ENCODE measurements at regions not wholly inside any gene's neighbourhood (a gene's known extent, or its start where the extent isn't known, plus 50 kb on each side); places are given as distances from the start of the nearest gene placed in this dataset.

DNA sequence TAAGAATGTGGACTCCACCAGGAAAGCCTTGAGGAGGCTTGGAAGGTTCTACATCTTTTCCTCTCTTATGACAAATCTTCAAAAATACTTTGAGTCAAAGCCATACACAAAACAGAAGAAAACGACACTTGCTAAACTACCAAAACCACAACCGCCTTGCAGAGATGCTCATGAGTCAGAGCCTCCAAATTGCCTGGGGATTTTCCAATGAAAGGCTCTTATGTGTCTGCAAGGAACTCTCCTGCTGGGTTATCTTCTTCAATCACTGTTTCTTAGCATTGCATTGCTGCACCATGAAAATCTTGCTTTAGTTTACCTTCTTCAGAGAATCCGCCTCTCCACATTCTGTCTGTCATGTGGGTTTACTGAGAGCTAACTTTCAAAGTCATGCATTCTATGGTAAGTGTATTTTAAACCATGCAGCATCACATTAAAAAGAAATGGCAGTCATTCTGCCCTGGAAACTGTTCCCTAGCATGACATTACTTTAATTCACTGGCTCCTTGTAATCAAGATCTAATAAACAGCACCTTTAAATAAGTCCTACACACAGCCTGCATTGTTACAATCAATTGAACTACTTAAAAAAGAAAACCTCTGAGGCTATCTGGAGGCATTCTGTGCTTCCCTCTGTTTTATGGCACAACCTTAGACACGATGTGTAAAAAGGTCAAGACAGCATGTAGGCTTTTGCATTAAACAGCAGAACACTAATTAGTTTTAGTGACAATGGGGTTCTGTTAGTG lies 210.0 kb upstream of the FOXD3 start:
- TF ChIP-seq, protein P1, sequence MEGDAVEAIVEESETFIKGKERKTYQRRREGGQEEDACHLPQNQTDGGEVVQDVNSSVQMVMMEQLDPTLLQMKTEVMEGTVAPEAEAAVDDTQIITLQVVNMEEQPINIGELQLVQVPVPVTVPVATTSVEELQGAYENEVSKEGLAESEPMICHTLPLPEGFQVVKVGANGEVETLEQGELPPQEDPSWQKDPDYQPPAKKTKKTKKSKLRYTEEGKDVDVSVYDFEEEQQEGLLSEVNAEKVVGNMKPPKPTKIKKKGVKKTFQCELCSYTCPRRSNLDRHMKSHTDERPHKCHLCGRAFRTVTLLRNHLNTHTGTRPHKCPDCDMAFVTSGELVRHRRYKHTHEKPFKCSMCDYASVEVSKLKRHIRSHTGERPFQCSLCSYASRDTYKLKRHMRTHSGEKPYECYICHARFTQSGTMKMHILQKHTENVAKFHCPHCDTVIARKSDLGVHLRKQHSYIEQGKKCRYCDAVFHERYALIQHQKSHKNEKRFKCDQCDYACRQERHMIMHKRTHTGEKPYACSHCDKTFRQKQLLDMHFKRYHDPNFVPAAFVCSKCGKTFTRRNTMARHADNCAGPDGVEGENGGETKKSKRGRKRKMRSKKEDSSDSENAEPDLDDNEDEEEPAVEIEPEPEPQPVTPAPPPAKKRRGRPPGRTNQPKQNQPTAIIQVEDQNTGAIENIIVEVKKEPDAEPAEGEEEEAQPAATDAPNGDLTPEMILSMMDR (conservative IDR thresholded peaks at IDR 0.05), result no peak
- H3K27ac ChIP-seq, result no peak overlapping the region

DNA sequence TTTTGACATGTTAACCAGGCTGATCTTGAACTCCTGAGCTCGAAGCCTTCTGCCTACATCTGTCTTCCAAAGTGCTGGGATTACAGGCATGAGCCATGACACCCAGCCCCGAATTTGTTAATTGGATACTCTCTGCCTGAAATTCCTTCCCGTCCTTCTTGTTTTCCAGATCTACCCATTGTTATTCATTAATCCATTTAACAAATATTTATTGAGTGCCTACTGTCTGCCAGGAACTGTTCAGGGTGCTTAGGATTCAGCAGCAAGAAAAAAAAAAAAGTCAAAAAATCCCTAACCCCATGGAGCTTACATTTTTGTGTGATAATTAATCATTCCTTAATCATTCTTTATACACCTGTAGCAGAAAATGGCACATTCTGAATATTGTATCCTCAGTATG lies 206.8 kb upstream of the FOXD3 start:
- TF ChIP-seq, protein P1 (conservative IDR thresholded peaks at IDR 0.05), result no peak
- no peak overlapping the region for H3K27ac ChIP-seq

DNA sequence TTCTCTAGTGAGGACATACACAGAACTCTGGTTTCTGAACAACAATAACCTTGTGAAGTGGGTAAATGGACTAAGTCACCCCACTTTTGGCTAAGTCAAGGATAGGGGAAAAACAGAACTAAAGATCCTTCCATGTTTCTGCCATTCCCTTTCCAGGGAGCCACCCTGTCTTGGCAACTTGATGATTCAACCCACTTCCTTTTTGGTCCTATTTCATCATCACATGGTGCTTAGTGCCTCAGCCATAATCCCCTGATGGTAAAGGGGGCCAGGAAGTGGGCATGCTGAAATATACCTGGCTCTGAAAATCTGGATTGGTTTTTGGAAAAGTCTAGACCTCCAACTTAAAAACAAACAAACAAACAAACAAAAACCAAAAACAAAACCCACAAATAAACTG lies 206.4 kb upstream of the FOXD3 start:
- no peak overlapping the region for H3K27ac ChIP-seq
- TF ChIP-seq, protein P1 (conservative IDR thresholded peaks at IDR 0.05), result no peak

DNA sequence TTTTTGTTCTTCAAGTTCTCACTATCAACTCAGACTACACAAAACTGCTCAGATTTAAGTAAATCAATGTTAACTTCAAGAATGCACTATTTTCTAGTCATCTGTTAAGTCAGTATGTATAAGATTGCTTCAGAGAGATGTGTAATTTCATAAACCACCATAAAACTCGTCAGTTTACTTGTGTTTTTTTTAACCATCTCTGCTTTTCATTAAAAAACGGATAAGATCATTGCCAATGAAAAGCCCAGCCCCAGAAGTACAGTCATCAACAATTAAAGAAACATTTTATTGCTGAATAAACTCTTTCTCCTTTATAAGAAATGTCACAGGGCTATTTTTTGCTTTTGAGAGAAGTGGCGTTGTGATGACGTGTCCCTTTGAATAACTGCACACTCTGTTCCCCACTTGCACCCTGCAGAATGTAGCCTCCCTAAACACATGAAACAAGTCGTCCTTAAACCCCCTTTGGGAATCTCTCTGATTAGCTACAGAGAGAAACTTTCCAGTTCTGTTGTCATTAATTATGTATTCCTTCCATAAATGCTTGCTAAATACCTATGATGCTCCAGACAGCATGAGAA lies 202.7 kb upstream of the FOXD3 start:
- TF ChIP-seq, protein P1 (conservative IDR thresholded peaks at IDR 0.05), result no peak
- H3K27ac ChIP-seq, result no peak overlapping the region

DNA sequence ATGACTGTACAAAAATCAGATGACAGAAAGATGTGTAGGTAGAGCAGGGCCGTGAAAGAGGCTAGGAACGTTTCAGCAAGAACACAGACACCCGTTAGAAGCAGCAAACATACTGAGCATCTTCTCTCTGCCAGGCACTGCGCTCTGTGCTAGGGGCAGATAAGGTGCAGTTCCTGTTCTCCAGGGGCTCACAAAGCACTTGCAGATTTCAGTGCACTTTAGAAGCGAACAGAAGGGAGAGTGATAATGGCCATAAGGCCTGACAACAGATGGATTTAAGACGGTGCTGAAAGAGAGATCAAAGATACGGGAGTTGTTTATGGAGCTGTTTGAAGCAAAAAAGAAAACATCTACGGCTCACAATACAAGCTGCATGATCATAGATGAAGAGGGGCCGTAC lies 200.3 kb upstream of the FOXD3 start:
- H3K27ac ChIP-seq, result no peak overlapping the region
- TF ChIP-seq, protein P1 (conservative IDR thresholded peaks at IDR 0.05), result no peak

DNA sequence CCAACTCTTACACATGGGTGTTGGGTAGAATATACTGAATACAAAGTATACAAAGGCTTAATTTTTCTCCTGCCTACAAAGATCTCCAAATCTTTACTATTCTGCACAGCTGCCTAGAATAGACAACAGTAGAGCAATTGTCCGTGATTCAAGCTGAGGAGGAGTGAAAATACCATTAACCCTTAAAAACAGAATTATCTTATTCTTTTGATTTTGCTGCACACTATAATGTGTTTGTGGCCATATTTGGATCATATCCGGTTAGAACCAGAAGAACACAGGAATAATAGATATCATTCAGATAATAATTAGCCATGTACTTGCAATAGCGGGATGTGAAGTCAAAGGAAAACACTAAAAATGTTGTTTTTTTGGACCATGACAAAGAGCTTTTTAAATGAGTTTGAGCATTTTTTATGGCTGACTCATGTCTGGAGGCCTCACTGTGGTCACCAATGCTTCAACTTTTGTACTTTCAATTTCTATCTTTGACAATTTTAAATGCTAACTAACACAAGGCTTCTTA lies 197.6 kb upstream of the FOXD3 start:
- no peak overlapping the region for H3K27ac ChIP-seq
- TF ChIP-seq, protein P1 (conservative IDR thresholded peaks at IDR 0.05), result no peak

DNA sequence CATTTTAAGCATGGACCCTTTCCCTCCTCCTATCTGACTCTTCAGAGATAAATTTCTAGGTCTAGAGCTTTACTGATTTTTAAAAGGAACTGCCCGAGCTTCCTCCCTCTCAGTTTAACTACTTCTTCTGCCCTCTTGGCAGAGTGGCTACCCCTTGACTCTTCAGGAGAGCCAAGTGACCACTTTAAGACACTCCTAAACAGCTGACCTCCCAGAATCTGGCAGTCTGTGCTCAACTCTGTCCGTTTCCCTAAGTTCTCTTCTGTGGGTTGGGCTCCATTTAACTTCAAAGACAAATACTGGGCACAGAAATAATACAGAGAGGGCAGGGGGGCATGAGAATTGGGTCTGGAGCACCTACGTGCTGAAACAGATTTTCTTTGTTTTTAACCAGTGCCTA lies 196.3 kb upstream of the FOXD3 start:
- no peak overlapping the region for H3K27ac ChIP-seq
- TF ChIP-seq, protein P1 (conservative IDR thresholded peaks at IDR 0.05), result no peak
